GM19238 (cell line): ENCODE measurements at regions not wholly inside any gene's neighbourhood (a gene's known extent, or its start where the extent isn't known, plus 50 kb on each side); places are given as distances from the start of the nearest gene placed in this dataset.
"Not testable (repeated sequence)": the region's sequence is repeated elsewhere in the genome, so short reads cannot be mapped to it uniquely, and the experiment has no call there.

Experiments
- DNase-seq: peaks from one replicate; pipeline ENCODE4 v3.0.0; 2011; ENCODE audit warnings: low spot score; ENCODE audit not compliant: insufficient read length

- no peak for DNase-seq
Observed at GRCh38 chr1:118461154-118461553, 276.1 kb upstream of the SPAG17 start.

GRCh38 chr1:118459871-118460270, 274.8 kb upstream of the SPAG17 start:
- no peak for DNase-seq

- DNase-seq, result not testable (repeated sequence)
Observed at GRCh38 chr1:118453856-118454255, 268.8 kb upstream of the SPAG17 start.

GRCh38 chr1:118445156-118445555, 260.1 kb upstream of the SPAG17 start:
- DNase-seq, result no peak

- DNase-seq, result no peak
Observed at GRCh38 chr1:118442214-118442613, 257.2 kb upstream of the SPAG17 start.

GRCh38 chr1:118437664-118438063, 252.6 kb upstream of the SPAG17 start:
- no peak for DNase-seq

- no peak for DNase-seq
Observed at GRCh38 chr1:118429856-118430255, 244.8 kb upstream of the SPAG17 start.

GRCh38 chr1:118421868-118422350, 236.9 kb upstream of the SPAG17 start:
- no peak for DNase-seq

GRCh38 chr1:118404024-118404423, 219.0 kb upstream of the SPAG17 start:
- DNase-seq, result no peak

- DNase-seq, result no peak
Observed at GRCh38 chr1:118397496-118397859, 212.4 kb upstream of the SPAG17 start.

- DNase-seq, result no peak
Observed at GRCh38 chr1:118396829-118397495, 211.9 kb upstream of the SPAG17 start.

- DNase-seq, result no peak
Observed at GRCh38 chr1:118396279-118396678, 211.3 kb upstream of the SPAG17 start.

- DNase-seq, result no peak
Observed at GRCh38 chr1:118395430-118395991, 210.5 kb upstream of the SPAG17 start.

- no peak for DNase-seq
Observed at GRCh38 chr1:118390955-118391354, 205.9 kb upstream of the SPAG17 start.

GRCh38 chr1:118388301-118388959, 203.4 kb upstream of the SPAG17 start:
- no peak for DNase-seq

GRCh38 chr1:118381197-118381869, 196.3 kb upstream of the SPAG17 start:
- DNase-seq, result no peak

GRCh38 chr1:118377183-118377582, 192.2 kb upstream of the SPAG17 start:
- not testable (repeated sequence) for DNase-seq

GRCh38 chr1:118371612-118372011, 186.6 kb upstream of the SPAG17 start:
- no peak for DNase-seq

GRCh38 chr1:118370861-118371260, 185.8 kb upstream of the SPAG17 start:
- DNase-seq, result no peak

- DNase-seq, result no peak
Observed at GRCh38 chr1:118366286-118366685, 181.3 kb upstream of the SPAG17 start.

- no peak for DNase-seq
Observed at GRCh38 chr1:118364882-118365281, 179.9 kb upstream of the SPAG17 start.

- DNase-seq, result no peak
Observed at GRCh38 chr1:118363396-118363795, 178.4 kb upstream of the SPAG17 start.
